GM23338 (cell line): ENCODE measurements at regions not wholly inside any gene's neighbourhood (a gene's known extent, or its start where the extent isn't known, plus 50 kb on each side); places are given as distances from the start of the nearest gene placed in this dataset.

Experiments
- CREB1 ChIP-seq: fragments of 250-450 bp; sonication (Bioruptor Pico); IDR thresholded peaks from 2 replicates; pipeline ENCODE4 v1.5.0; 2020; ENCODE audit warnings: low read depth, mild to moderate bottlenecking, moderate library complexity
- EZH2 ChIP-seq: fragments of 200-600 bp; sonication (generic); IDR thresholded peaks from one replicate; pipeline ENCODE4 v1.8.0; 2017; ENCODE audit warnings: antibody characterized with exemption, mild to moderate bottlenecking, low read depth; ENCODE audit not compliant: unreplicated experiment
- EZH2phosphoT487 ChIP-seq: fragments of 200-600 bp; sonication (generic); IDR thresholded peaks from one replicate; pipeline ENCODE4 v1.8.1; 2018; ENCODE audit warnings: antibody characterized with exemption; ENCODE audit not compliant: unreplicated experiment
- JUNB ChIP-seq: IDR thresholded peaks from one replicate; pipeline ENCODE4 v1.6.1; 2016; ENCODE audit warnings: antibody characterized with exemption; ENCODE audit not compliant: unreplicated experiment
- NANOG ChIP-seq: IDR thresholded peaks from 2 replicates; pipeline ENCODE4 v1.6.1; 2016; ENCODE audit warnings: antibody characterized with exemption, borderline replicate concordance
- POLR2AphosphoS5 ChIP-seq: IDR thresholded peaks from 2 replicates; pipeline ENCODE4 v1.6.1; 2016; ENCODE audit warnings: antibody characterized with exemption, low read depth
- STAT1 ChIP-seq: IDR thresholded peaks from one replicate; pipeline ENCODE4 v1.6.1; 2016; ENCODE audit warnings: antibody characterized with exemption; ENCODE audit not compliant: unreplicated experiment
- ZNF331 ChIP-seq: fragments of 250-450 bp; sonication (Bioruptor Pico); IDR thresholded peaks from 2 replicates; pipeline ENCODE4 v1.5.0; 2020; ENCODE audit warnings: low read depth, mild to moderate bottlenecking, moderate library complexity
- TF ChIP-seq, protein P1 (sequence below), 2 experiments: fragments of 200-600 bp in 1 of 2; sonication (generic) in 1 of 2; conservative IDR thresholded peaks; 2 replicates each; pipeline versions ENCODE4 v1.5.1 to v1.6.1; 2016 to 2017; ENCODE audit warnings: antibody characterized with exemption in 2 of 2, low read depth in 2 of 2, mild to moderate bottlenecking in 2 of 2, moderate library complexity in 1 of 2
- TF ChIP-seq, protein P2 (sequence below): IDR thresholded peaks from 2 replicates; pipeline ENCODE4 v1.6.1; 2016; ENCODE audit warnings: antibody characterized with exemption
- TF ChIP-seq, protein P3 (sequence below): IDR thresholded peaks from one replicate; pipeline ENCODE4 v1.6.1; 2018; ENCODE audit warnings: antibody characterized with exemption; ENCODE audit not compliant: unreplicated experiment

DNA sequence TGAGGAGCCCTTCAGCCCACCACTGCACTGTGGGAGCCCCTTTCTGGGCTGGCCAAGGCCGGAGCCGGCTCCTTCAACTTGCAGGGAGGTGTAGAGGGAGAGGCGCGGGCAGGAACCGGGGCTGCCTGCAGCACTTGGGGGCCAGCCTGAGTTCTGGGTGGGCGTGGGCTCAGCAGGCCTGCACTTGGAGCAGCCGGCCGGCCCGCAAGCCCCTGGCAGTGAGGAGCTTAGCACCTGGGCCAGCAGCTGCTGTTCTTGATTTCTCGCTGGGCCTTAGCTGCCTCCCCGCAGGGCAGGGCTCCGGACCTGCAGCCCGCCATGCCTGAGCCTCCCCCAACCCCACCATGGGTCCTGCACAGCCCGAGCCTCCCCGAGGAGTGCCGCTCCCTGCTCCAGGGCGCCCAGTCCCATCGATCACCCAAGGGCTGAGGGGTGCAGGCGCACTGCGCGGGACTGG is 101.7 kb upstream of the ADGRB3 start:
- TF ChIP-seq, protein P1, sequence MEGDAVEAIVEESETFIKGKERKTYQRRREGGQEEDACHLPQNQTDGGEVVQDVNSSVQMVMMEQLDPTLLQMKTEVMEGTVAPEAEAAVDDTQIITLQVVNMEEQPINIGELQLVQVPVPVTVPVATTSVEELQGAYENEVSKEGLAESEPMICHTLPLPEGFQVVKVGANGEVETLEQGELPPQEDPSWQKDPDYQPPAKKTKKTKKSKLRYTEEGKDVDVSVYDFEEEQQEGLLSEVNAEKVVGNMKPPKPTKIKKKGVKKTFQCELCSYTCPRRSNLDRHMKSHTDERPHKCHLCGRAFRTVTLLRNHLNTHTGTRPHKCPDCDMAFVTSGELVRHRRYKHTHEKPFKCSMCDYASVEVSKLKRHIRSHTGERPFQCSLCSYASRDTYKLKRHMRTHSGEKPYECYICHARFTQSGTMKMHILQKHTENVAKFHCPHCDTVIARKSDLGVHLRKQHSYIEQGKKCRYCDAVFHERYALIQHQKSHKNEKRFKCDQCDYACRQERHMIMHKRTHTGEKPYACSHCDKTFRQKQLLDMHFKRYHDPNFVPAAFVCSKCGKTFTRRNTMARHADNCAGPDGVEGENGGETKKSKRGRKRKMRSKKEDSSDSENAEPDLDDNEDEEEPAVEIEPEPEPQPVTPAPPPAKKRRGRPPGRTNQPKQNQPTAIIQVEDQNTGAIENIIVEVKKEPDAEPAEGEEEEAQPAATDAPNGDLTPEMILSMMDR (conservative IDR thresholded peaks at IDR 0.05; ENCODE audit: low read depth in 2 of 2): no peak
- TF ChIP-seq EZH2phosphoT487 (no peak), CREB1 (no peak), POLR2AphosphoS5 (no peak), JUNB (no peak), EZH2 (no peak), STAT1 (no peak), NANOG (no peak), ZNF331 (no peak)
- TF ChIP-seq, protein P2, sequence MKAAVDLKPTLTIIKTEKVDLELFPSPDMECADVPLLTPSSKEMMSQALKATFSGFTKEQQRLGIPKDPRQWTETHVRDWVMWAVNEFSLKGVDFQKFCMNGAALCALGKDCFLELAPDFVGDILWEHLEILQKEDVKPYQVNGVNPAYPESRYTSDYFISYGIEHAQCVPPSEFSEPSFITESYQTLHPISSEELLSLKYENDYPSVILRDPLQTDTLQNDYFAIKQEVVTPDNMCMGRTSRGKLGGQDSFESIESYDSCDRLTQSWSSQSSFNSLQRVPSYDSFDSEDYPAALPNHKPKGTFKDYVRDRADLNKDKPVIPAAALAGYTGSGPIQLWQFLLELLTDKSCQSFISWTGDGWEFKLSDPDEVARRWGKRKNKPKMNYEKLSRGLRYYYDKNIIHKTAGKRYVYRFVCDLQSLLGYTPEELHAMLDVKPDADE: no peak
- TF ChIP-seq, protein P3, sequence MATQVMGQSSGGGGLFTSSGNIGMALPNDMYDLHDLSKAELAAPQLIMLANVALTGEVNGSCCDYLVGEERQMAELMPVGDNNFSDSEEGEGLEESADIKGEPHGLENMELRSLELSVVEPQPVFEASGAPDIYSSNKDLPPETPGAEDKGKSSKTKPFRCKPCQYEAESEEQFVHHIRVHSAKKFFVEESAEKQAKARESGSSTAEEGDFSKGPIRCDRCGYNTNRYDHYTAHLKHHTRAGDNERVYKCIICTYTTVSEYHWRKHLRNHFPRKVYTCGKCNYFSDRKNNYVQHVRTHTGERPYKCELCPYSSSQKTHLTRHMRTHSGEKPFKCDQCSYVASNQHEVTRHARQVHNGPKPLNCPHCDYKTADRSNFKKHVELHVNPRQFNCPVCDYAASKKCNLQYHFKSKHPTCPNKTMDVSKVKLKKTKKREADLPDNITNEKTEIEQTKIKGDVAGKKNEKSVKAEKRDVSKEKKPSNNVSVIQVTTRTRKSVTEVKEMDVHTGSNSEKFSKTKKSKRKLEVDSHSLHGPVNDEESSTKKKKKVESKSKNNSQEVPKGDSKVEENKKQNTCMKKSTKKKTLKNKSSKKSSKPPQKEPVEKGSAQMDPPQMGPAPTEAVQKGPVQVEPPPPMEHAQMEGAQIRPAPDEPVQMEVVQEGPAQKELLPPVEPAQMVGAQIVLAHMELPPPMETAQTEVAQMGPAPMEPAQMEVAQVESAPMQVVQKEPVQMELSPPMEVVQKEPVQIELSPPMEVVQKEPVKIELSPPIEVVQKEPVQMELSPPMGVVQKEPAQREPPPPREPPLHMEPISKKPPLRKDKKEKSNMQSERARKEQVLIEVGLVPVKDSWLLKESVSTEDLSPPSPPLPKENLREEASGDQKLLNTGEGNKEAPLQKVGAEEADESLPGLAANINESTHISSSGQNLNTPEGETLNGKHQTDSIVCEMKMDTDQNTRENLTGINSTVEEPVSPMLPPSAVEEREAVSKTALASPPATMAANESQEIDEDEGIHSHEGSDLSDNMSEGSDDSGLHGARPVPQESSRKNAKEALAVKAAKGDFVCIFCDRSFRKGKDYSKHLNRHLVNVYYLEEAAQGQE: no peak
